Stimulated activated CD4-positive, alpha-beta T cell treated with anti-CD3 and anti-CD28 coated beads, Interleukin-15, amount 100 ng/mL, for 48 hours (primary cell): ENCODE measurements at regions not wholly inside any gene's neighbourhood (a gene's known extent, or its start where the extent isn't known, plus 50 kb on each side); places are given as distances from the start of the nearest gene placed in this dataset.

Experiments
- DNase-seq, 2 donors: peaks; one replicate each; pipeline ENCODE4 v3.0.0-alpha.2; 2020; ENCODE audit warnings: low read depth in 2 of 2

DNA sequence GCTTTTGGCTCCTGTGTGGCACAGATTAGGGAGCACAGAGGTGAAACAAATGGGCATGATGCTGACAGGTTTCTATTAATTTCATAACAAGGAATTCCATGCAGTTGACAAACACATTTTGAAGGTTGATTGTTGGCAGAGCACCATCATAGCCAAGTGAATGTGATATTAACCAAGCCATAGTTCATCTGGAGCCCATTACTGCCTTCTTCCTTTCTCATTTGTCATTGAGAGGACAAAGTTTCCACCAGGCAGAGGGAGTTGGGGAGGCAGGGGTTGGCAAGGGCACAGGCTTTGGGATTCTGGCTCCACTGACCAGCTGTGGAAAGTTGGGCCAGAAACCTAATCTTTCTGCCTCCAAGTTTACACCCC, 325.2 kb downstream of the MFSD1 start:
- no peak for DNase-seq

DNA sequence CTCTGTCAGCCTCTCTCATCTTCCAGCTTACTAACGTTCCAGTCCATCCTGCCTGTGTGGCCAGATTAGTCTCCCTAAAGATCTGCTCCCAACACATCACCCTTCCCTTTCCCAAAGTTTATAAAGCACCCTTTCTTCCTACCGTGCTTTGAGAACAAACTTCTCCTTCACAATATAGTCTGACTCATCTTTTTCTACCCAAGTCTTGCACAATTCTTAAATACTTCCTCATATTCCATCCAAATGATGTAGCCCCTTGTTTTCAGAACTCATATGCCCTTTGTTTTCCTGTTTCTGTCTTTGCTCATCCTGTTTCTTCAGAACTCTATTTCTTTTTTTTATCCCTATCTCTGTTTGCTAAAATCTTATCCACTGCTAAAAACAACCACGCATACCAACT, 326.8 kb downstream of the MFSD1 start:
- DNase-seq, result no peak

DNA sequence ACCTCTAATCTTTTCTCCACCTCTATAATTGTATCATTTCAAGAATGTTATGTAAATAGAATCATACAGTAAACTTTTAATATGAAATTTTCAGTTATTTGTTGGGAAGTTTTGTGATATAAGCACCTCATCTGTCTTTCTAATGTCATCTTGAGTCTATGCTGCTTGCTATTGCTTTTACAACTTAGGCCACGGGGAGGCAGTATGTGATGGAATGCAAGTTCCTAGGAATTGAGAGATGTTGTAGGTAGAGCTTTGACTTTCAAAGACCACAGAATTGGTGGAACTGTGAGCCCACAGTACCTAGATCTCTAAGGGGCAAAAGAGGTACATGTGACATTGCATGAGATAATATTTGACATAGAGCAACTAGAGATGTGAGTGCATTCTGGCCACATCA, 328.3 kb downstream of the MFSD1 start:
- no peak for DNase-seq

DNA sequence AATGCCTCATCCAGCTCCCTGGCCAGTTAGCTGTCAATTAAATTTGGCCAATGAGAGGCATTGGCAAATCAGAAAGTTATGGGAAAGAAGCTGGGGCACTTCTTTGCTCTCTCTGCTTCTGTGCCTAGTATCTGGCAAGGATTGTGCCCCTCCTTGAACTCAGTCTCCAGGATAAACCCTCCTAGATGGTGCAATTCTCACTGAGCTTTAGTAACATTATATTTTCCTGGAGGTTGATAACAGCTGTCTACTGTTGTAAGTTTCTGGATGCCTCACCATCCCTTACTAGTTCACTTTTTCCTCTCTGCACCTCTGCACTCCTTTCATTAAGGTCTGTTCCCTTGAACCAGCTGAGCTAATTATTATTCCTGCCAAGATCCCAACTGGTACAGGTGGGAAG, 329.5 kb downstream of the MFSD1 start:
- no peak for DNase-seq

DNA sequence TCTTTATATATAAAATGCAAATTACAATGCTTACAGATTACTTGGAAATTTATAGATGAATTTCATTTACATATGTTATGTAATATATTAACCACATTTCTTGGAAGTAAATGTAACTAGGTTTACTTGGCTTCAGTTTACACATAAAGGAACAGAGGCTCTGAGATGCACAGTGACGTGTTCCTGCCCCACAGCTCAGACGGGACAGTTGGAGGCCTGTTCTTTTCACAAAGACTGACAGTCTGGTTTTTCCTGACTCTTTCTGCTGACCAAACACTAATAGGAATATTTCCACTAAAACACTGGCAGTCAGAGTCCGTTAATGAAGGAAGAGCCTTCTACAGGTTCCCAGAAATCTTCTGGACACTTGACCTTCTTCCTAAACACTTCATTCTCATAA, 336.1 kb downstream of the MFSD1 start:
- DNase-seq, result no peak

DNA sequence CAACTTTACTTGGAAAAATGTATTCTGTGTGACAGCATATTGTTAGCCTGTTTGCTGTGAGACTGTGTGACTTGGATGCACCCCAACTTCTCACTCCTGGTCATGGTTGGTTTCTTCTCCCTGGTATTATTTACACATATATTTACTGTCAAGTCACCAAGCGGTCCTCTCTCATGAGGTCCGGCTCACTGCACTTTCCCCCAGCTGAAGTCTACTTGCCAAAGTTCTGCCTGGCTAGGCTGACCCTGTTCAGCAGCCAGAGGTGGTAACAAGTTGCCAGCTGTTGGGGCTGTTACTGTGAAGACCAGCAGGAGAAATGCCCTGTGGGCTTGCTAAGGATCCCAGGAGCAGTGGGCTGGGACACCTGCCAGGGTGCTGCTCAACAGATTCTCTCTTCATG, 337.5 kb downstream of the MFSD1 start:
- no peak for DNase-seq

DNA sequence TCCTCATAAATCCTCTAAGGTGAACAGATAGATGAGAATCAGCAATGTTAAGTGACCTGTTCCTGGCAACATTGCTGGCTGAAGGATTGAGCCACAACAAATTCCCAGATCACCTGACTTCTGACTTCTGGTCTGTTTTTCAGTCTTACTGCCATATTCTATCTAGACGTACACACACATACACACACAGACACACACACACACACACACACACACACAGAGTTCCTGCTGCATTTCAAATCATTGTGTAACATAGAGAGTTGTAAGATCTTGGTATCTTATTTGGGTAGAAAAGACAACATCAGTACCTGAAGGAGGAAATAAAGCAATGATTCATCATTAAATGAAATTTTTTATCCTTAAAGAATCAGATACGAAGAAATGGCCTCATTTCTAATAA, 342.6 kb downstream of the MFSD1 start:
- no peak for DNase-seq

DNA sequence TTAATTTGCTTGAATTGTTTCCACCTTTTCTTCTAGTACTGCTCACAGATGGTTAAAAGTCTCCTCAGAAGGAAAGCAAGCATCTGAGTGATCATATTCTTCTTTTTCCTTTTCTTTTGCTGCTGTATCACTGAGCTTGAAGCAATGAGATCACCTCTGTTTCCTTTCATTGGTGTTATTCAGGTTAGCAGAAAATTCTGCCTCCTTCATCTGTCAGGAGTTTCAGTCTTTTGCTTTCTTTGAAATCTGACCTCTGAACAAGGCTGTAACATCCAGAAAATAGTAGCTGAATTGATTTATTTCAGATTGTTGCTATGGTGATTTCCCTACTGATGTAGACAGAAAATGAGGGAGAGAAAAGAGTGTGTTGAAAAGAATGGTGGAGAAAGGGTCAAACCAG, 343.0 kb downstream of the MFSD1 start:
- DNase-seq, result no peak

DNA sequence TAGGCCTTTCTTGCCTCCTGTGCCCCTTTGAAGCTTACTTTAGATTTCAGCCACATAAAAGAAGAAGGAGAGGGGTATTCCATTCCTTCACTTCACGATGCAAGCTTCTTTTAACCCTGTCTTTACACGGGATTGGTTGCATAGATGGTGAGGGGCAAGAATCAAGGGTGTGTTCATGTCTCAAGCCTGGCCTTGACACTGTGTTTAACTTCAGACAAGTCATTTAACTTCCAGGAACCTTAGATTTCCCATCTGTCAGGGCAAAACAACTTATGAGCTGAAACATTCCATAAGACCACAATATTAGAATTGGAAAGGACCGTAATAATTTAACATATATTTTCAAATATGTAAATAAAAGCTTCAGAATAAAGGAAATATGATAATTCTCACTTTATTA, 344.5 kb downstream of the MFSD1 start:
- DNase-seq, result no peak

DNA sequence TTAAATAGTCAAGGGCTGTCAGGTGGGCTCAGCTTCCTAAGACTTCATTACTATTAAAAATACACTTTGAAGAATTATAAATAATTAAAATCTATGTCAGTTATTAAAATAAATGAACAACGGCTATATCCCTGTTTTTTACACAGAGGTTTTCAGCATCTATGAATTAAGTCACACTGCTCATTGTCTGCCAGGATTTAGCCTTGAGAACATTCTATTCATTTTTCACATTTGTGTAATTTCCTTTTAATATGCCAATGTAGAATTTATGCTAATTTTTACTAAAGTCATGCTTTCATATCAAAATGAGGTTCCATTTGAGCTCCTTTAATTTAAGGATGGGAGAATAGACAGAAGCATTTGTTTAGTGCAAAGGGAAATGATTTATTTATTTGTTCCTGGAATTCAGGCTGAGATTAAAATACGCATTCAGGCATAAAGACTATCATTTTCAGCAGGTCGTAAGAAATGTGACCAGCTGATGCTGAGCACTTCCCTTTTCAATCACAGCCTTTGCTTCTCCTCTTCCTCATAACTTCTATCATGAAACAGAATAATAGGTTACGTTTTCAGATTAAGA, 345.1 kb downstream of the MFSD1 start:
- no peak for DNase-seq

DNA sequence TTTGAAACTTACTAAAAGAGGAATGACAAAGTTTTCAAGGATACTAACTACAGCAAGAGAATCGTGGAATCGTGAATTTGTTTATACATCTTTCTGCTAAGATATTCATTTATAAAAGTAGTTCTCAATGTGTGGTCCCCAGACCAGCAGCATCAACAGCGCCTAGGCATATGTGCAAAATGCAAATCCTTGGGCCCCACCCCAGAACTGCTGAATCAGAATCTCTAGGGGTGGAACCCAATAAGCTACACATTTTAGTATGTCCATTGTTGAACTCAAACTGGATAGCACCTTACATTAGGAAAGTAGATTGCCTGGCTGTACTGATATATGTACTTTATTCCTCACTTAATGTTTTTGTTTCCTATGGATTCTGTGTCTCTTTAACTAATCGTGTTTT, 346.0 kb downstream of the MFSD1 start:
- DNase-seq, result no peak

DNA sequence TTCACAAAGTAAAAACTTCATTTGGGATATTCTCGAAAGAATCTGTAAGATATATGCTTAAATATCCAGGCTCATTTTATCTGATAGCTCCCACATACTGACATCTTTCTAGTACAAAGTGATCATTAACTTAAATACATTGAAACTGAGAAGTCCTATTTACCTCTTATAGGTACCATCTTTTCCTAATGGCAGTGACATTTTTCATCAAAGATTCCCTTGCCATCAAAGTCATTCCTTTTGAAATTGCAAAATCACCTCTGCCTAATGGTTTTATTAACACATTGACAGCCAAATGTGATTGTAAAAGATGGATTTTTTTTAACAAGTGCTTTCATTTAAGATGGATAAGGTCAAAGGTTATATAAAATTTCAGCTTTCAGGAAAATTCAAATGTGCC, 346.6 kb downstream of the MFSD1 start:
- no peak for DNase-seq

DNA sequence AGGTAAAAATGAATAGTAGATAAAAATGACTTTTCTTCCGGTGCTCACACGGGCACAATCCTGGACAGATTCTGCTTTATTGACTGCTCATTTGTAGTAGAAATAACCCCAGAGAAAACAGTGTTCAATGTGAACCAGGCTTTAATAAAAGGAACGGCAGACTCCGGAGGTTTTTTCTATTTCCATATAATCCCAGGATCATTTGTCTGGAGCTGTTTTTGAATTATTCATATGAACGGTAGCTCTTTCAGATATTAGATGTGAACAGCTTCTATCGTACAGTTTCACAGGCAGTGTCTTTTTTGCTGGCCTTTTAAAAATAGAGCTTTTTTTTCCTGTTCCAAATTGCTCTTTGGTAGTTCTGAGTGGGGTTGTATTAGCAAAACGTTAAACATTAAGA, 347.3 kb downstream of the MFSD1 start:
- no peak for DNase-seq

DNA sequence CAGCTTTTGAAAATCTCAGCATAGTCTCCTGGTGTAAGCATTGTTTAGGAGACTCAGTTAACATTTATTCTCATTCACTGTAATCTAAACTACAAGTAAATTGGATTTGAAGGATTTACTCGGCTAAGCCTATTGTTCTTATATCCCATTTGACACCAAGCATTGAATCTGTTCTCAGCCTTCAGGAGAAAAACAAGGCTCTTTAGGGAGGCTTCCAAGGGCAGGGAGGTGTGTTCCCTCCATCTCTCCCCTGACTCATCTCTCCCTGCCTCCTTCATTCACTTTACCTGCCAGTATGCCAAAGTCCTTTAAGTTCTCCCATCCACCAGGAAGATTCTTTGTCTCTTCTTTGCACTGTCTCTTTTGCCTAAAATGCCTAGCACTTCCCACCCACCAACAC, 347.8 kb downstream of the MFSD1 start:
- DNase-seq, result no peak

DNA sequence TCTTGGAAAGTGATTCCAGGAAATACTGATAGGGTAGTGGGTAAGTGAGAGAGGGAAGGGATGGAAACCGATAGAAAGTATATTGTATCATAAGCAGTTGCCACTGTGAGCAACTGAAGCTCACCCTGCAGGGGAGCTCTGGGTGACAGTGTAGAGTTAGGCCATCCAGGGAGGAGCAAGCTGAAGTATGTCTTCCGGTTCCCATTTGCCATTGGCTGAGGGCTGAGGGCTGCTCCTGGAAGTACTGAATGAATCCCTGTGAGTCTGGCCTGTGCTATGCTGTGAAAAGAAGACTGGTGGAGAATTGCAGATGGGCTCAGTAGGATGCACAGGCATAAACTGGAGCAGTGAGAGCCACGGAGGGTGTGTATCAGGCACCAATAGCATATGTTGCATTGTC, 348.3 kb downstream of the MFSD1 start:
- no peak for DNase-seq

DNA sequence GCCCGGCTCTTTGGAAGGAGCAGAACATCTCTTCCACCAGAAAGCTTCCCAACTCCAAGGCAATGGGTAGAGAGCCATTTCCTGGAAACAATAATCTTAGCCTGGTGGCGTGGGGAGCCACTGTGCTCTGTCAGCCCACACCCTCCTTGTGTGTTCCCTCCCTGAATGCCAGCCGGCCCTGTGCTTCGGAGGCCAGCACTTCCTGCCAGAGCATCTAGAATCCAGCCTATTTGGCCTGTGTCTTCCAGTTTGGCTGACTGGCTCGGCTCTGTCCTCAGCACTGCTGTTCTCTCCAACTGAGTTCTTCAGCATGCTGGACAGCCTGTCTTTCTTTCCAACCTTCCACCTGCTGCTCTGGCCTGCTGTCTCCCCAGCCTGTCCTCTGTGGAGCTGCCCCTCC, 349.3 kb downstream of the MFSD1 start:
- no peak for DNase-seq

DNA sequence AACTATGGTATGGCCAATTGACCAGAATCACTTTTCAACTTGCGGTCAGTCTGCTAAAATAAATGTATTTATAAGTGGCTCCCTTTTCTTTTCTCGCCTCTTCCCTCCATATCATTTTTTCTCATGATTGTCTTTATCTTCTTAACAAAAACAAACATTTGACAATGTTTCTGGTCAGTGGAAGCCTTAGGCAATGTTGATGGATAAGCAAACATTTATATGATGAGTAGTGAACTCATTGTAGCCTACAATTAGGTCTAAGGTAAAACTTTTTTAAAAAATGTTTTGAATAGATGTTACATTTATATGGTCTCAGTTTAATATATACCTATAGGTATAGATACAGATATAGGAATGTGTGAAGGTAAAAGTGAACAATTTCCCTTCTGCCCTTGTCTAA, 355.4 kb downstream of the MFSD1 start:
- DNase-seq, result no peak

DNA sequence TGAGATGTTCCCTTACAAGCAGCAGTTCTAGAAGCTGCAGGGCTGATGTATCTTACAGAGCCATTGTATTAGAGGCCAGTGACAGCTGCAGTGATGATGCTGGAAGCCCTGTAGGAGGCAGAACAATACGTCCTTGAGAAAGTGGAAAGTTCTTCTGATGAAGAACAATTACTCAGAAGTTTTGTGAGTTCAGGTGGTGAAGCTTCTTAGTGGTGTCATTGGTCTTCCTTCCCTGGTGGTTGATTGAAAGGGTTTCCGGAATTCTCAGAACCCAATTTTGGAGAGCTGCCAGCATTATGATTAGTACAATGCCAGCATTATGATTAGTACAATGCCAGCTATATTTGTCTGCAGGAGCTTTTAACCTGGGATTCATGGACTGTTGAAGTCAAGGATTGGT, 356.4 kb downstream of the MFSD1 start:
- DNase-seq, result no peak

DNA sequence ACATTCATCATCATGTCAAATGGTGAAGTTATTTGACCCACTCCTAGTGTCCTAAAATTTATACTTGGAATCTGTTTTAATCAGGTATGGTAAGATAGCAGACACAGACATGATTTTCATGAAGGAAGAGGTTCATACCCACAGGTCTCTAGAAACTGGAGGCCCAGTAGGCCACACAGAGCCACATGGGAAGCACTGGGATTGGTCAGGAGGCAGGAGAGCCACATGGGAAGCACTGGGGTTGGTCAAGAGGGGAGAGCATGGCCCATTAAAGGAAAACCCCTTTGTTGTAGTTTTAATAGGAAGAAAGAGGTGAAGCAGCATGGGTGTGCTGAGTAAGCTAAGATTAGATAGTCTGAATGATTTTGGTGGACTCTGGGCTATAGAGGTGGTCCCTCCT, 356.9 kb downstream of the MFSD1 start:
- no peak for DNase-seq

DNA sequence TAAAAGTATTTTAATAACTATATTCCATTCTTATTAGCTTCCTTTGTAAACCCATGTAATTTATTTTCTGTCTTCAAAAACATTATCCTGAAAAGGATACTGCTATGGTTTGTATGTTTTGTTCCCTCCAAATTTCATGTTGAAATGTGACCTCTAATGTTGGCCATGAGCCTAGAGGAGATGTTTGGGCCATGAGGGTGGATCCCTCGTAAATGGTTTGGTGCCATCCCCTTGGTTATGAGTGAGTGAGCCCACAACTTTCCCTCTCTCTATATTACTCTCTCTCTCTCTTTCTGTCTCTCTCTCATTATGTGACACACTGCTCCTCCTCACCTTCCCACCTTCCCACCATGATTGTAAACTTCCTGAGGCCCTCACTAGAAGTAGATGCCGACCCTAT, 357.7 kb downstream of the MFSD1 start:
- no peak for DNase-seq

DNA sequence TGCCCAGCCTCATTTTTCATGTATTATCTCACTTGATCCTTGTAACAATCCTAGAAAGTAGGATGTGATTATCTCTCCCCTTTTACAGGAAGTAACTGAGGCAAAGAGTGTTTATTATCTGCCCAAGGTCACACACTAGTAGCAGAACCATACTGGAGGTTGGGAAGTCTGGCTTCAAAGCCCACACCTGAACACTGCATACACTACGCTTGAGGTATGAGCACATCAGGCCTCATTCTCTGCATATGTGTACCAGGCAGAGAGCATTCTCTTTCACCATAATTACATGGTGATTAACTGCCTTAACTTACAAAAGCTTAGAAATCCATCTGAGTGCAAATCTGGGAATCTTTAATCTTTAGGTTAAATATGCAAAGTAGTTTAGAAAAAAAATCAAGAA, 361.8 kb downstream of the MFSD1 start:
- no peak for DNase-seq

DNA sequence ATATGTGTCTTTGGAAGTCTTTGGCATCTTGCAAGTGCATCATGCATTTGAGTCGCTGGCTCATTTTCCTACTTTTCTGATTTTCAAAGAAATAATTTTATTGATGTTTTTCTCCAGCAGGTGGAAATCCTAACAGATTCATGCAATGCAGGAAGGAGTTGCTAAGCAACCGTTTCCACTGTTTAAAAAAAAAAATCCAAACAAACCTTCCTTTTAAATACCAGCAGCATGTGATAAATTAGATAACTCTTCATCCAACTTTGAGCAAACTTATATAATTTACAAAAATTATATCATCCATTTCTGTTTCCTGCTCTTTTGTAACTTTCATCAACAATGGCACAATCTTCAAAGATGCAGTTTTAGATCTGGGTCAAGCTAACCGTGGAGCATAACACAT, 364.1 kb downstream of the MFSD1 start:
- DNase-seq, result no peak

DNA sequence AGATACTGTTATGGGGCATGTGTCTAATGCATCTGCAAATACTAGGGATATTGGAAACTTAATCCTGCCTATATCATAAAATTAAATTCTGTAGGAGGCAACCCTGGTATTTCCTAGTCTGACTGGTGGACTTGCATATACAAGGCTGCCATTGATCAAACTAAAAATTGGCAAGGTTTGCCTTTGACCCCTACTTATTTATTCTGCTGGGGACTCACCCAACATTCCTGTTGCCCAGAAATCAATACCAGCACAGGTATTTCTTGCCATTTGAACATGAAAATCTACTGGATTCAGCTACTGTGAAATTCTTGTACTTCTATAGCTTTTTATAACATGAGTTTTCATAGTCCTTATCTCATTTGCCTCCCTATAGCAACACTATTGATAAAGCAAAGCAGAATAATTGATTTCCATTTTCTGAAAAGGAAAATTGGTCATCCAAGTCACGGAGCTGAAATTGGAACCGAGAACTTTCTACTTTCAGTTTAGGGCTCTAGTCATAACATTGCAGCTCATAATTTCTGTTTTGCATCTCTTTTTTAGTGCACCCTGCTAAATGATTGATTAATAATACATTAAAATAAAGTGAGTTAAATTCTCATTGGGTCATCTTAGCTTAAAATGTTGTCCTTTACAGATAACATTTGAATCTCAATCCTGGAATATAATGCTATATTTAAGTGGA, 365.2 kb downstream of the MFSD1 start:
- no peak for DNase-seq

DNA sequence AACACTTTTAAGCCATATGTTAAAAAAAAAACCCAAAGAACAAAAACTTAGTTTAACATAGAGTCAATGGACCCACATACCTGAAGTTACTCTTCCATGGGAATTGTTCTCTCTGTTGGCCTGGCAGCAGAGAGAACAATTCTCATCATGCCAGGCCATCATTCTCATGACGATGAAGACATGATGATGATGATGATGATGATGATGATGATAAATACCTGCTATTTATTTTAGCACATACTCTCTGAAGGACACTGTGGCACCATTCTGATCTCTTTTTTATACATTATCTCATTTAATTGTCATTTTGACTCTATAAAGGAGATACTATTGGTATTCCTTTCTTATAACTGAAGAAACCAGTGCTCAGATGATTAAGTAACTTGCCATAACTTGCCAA, 366.9 kb downstream of the MFSD1 start:
- DNase-seq, result no peak
